Stomach smooth muscle (tissue), 2 donors: ENCODE measurements at regions not wholly inside any gene's neighbourhood (a gene's known extent, or its start where the extent isn't known, plus 50 kb on each side); places are given as distances from the start of the nearest gene placed in this dataset.

Experiments used
- H3K27ac ChIP-seq: one replicate; pipeline ENCODE4 v1.7.0; 2013; ENCODE audit warnings: mild to moderate bottlenecking, low read length, inconsistent platforms
- H3K27me3 ChIP-seq, 2 donors: one replicate each; pipeline ENCODE4 v1.7.0; 2013; ENCODE audit warnings: low read length in 2 of 2; ENCODE audit not compliant: insufficient read depth in 2 of 2, control insufficient read depth in 1 of 2
- H3K36me3 ChIP-seq, 2 donors: one replicate each; pipeline ENCODE4 v1.7.0; 2013; ENCODE audit warnings: low read length in 2 of 2; ENCODE audit not compliant: control insufficient read depth in 2 of 2, insufficient read depth in 2 of 2
- H3K4me1 ChIP-seq: one replicate; pipeline ENCODE4 v1.7.0; 2013; ENCODE audit warnings: low read length; ENCODE audit not compliant: control insufficient read depth, insufficient read depth
- H3K4me3 ChIP-seq, 2 donors: one replicate each; pipeline ENCODE4 v1.7.0; 2013; ENCODE audit warnings: low read length in 2 of 2
- H3K9ac ChIP-seq, 2 donors: one replicate each; pipeline ENCODE4 v1.7.0; 2013; ENCODE audit warnings: low read length in 2 of 2, mild to moderate bottlenecking in 1 of 2
- H3K9me3 ChIP-seq, 2 donors: one replicate each; pipeline ENCODE4 v1.7.0; 2013; ENCODE audit warnings: low read length in 2 of 2; ENCODE audit not compliant: control insufficient read depth in 2 of 2
- donor health status: healthy.
- donor health status: Pancreatic carcinoma.

GRCh38 chr2:64196963-64197362 is 52.7 kb upstream of the PELI1 start:
- H3K4me1 ChIP-seq = peaks cover 3% of the 10 kb centered on the region
- no peaks in the 10 kb centered on the region for H3K9me3 ChIP-seq
- H3K9ac ChIP-seq = no peak overlapping the region
- no peak overlapping the region for H3K4me3 ChIP-seq
- H3K27me3 ChIP-seq = no peaks in the 10 kb centered on the region
- no peaks in the 10 kb centered on the region for H3K36me3 ChIP-seq
- H3K27ac ChIP-seq = no peak overlapping the region

DNA sequence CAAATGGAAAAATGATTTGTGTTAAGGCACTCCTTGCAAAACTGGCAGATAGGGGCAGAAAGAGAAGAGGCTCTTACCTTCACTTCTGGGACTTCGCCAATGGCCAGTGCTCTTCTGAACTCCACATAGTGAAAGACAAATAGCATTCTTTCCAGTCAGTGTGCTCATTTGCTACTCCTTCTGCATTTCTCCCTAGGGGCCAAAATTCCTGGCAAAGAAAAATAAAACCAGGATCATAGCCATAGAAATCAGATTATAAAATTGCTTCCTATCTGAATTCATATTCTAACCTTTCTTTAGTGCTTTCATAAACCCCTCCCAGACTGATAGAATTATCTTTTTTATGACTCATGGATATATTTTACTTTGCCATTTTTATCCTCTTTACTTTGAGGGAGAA is 56.9 kb upstream of the PELI1 start:
- no peaks in the 10 kb centered on the region for H3K27me3 ChIP-seq
- H3K9me3 ChIP-seq = no peaks in the 10 kb centered on the region
- H3K4me1 ChIP-seq = peaks cover 21% of the 10 kb centered on the region
- no peak overlapping the region for H3K27ac ChIP-seq
- H3K36me3 ChIP-seq = no peaks in the 10 kb centered on the region
- H3K9ac ChIP-seq = no peak overlapping the region
- no peak overlapping the region for H3K4me3 ChIP-seq

DNA sequence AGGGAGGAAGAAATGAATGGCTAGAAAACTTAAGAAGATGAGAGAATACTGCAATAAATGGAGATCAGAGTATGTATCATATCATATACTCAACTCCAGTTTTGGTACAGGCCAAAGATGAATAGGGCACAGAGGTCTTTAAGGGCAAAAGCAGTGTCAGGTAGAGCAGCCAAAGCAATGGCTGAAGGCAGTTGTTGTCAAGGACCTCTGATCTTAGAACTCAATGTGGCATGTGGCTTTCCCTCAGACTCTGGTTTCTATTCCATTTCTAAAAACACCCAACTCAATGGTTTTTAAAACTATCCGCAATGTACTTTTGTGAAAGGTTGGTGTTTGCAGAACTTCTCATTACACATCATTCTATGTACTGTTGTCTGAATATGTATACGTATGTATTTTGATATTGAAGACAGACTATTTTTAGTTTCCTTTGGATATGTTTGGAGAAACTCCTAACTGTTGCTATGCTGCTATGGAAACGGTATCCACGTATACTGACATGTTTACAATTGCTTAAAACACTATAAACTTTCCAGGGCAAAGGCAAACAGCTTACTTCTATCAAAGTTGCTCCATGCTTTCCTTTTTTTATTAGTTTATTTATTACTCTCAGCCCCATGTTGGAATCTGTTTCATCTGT is 58.1 kb upstream of the PELI1 start:
- Histone ChIP-seq H3K27me3 (no peaks in the 10 kb centered on the region), H3K9me3 (no peaks in the 10 kb centered on the region), H3K4me1 (peaks cover 21% of the 10 kb centered on the region), H3K27ac (peak overlapping the region; percentile 95), H3K4me3 (peak overlapping the region in 1 of 2 donors; percentile 0), H3K36me3 (no peaks in the 10 kb centered on the region), H3K9ac (no peak overlapping the region)

DNA sequence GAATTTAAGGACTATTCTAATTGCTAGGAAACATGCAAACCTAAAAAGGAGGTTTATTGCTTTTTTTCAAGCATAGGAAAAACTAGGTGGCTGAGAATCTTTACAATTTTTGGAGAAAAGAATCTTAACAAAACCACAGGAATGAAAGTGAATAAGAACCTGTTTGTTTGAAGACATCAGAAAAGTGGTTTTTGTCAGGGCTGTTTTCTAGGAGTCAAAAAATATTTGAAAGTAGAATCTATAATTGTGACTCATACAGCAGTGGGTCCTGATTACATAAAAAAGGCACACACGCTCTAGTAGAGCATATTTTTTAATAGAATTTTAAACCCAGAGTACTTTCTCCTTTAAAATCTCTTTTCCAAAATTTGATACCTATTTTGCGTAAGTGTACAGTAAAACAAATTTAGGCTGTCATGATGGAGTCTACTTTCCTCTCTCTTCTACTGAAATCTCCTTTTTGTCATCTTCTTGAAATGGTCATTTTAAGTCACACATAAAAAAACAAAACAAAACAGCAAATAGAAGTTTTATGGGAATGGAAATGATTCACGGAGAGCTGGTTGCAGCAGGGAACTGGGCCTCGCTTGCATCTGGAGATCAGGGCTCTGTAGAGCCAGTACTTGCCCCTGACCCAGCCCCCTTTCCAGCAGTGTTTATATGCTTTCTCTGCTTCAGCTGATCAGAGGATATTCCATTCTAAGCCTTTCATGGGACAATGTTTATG is 59.1 kb upstream of the PELI1 start:
- no peaks in the 10 kb centered on the region for H3K9me3 ChIP-seq
- H3K36me3 ChIP-seq = no peaks in the 10 kb centered on the region
- H3K27ac ChIP-seq = peak overlapping the region; percentile 95
- peaks cover 21% of the 10 kb centered on the region for H3K4me1 ChIP-seq
- H3K4me3 ChIP-seq = peak overlapping the region; percentile 37 to 60
- peak overlapping the region; percentile 65 to 80 for H3K9ac ChIP-seq
- H3K27me3 ChIP-seq = no peaks in the 10 kb centered on the region

- Histone ChIP-seq H3K36me3 (no peaks in the 10 kb centered on the region), H3K27ac (peak overlapping the region; percentile 95), H3K4me3 (peak overlapping the region; percentile 37 to 60), H3K4me1 (peaks cover 21% of the 10 kb centered on the region), H3K27me3 (no peaks in the 10 kb centered on the region), H3K9me3 (no peaks in the 10 kb centered on the region), H3K9ac (peak overlapping the region; percentile 65 to 80)
Measured at GRCh38 chr2:64203858-64204632, 59.8 kb upstream of the PELI1 start.

GRCh38 chr2:64204703-64205102 is 60.5 kb upstream of the PELI1 start:
- H3K4me3 ChIP-seq = peak overlapping the region in 1 of 2 donors; percentile 60
- H3K27ac ChIP-seq = peak overlapping the region; percentile 95
- H3K9ac ChIP-seq = peak overlapping the region; percentile 65 to 80
- peaks cover 21% of the 10 kb centered on the region for H3K4me1 ChIP-seq
- H3K27me3 ChIP-seq = no peaks in the 10 kb centered on the region
- no peaks in the 10 kb centered on the region for H3K36me3 ChIP-seq
- no peaks in the 10 kb centered on the region for H3K9me3 ChIP-seq

- Histone ChIP-seq H3K27me3 (no peaks in the 10 kb centered on the region), H3K27ac (no peak overlapping the region), H3K36me3 (no peaks in the 10 kb centered on the region), H3K4me3 (no peak overlapping the region), H3K9me3 (no peaks in the 10 kb centered on the region), H3K4me1 (peaks cover 21% of the 10 kb centered on the region), H3K9ac (no peak overlapping the region)
Measured at GRCh38 chr2:64205415-64205814, 61.2 kb upstream of the PELI1 start.

- no peaks in the 10 kb centered on the region for H3K36me3 ChIP-seq
- H3K9me3 ChIP-seq = no peaks in the 10 kb centered on the region
- no peak overlapping the region for H3K9ac ChIP-seq
- no peak overlapping the region for H3K27ac ChIP-seq
- peaks cover 17% of the 10 kb centered on the region for H3K4me1 ChIP-seq
- no peaks in the 10 kb centered on the region for H3K27me3 ChIP-seq
- no peak overlapping the region for H3K4me3 ChIP-seq
Measured at GRCh38 chr2:64207573-64207972, 63.4 kb upstream of the PELI1 start.

GRCh38 chr2:64210816-64211215 is 66.6 kb upstream of the PELI1 start:
- no peaks in the 10 kb centered on the region for H3K36me3 ChIP-seq
- no peak overlapping the region for H3K27ac ChIP-seq
- H3K4me1 ChIP-seq = peaks cover 5% of the 10 kb centered on the region
- H3K27me3 ChIP-seq = no peaks in the 10 kb centered on the region
- H3K9ac ChIP-seq = no peak overlapping the region
- H3K4me3 ChIP-seq = no peak overlapping the region
- no peaks in the 10 kb centered on the region for H3K9me3 ChIP-seq

- H3K9ac ChIP-seq = no peak overlapping the region
- H3K27ac ChIP-seq = no peak overlapping the region
- no peaks in the 10 kb centered on the region for H3K9me3 ChIP-seq
- H3K4me1 ChIP-seq = peaks cover 5% of the 10 kb centered on the region
- no peak overlapping the region for H3K4me3 ChIP-seq
- no peaks in the 10 kb centered on the region for H3K27me3 ChIP-seq
- H3K36me3 ChIP-seq = no peaks in the 10 kb centered on the region
Measured at GRCh38 chr2:64211276-64211921, 67.2 kb upstream of the PELI1 start.
